GM19025 (cell line): ENCODE measurements at regions not wholly inside any gene's neighbourhood (a gene's known extent, or its start where the extent isn't known, plus 50 kb on each side); places are given as distances from the start of the nearest gene placed in this dataset.
"Not testable (repeated sequence)": the region's sequence is repeated elsewhere in the genome, so short reads cannot be mapped to it uniquely, and the experiment has no call there.

Experiments used
- ATAC-seq: cut with Tn5 transposase; IDR thresholded peaks from one replicate; pipeline ENCODE4 v1.9.1; 2021; ENCODE audit warnings: mild to moderate bottlenecking, low read depth, moderate library complexity; ENCODE audit not compliant: unreplicated experiment

GRCh38 chr19:27868007-27868406 is 1344.9 kb downstream of the UQCRFS1 start:
- no peak for ATAC-seq

- ATAC-seq: no peak
Observed at GRCh38 chr19:27865927-27866777, 1346.8 kb downstream of the UQCRFS1 start.

GRCh38 chr19:27861411-27861975 is 1351.5 kb downstream of the UQCRFS1 start:
- ATAC-seq: no peak

GRCh38 chr19:27860309-27860934 is 1352.5 kb downstream of the UQCRFS1 start:
- no peak for ATAC-seq

GRCh38 chr19:27859689-27860088 is 1353.3 kb downstream of the UQCRFS1 start:
- no peak for ATAC-seq

- ATAC-seq: no peak
Observed at GRCh38 chr19:27858981-27859581, 1353.9 kb downstream of the UQCRFS1 start.

GRCh38 chr19:27852931-27853330 is 1360.0 kb downstream of the UQCRFS1 start:
- not testable (repeated sequence) for ATAC-seq

GRCh38 chr19:27851543-27852060 is 1361.3 kb downstream of the UQCRFS1 start:
- no peak for ATAC-seq

- ATAC-seq: no peak
Observed at GRCh38 chr19:27851002-27851481, 1361.9 kb downstream of the UQCRFS1 start.

GRCh38 chr19:27846944-27847343 is 1366.0 kb downstream of the UQCRFS1 start:
- ATAC-seq: no peak

- no peak for ATAC-seq
Observed at GRCh38 chr19:27844261-27844660, 1368.7 kb downstream of the UQCRFS1 start.

GRCh38 chr19:27843861-27844260 is 1369.1 kb downstream of the UQCRFS1 start:
- ATAC-seq: no peak

GRCh38 chr19:27833031-27833430 is 1379.9 kb downstream of the UQCRFS1 start:
- ATAC-seq: no peak

GRCh38 chr19:27828829-27829228 is 1384.1 kb downstream of the UQCRFS1 start:
- no peak for ATAC-seq

- ATAC-seq: no peak
Observed at GRCh38 chr19:27824108-27824507, 1388.8 kb downstream of the UQCRFS1 start.

GRCh38 chr19:27822336-27822735 is 1390.6 kb downstream of the UQCRFS1 start:
- ATAC-seq: no peak

- no peak for ATAC-seq
Observed at GRCh38 chr19:27821418-27822018, 1391.4 kb downstream of the UQCRFS1 start.

GRCh38 chr19:27815985-27816384 is 1397.0 kb downstream of the UQCRFS1 start:
- ATAC-seq: no peak

- not testable (repeated sequence) for ATAC-seq
Observed at GRCh38 chr19:27814834-27815233, 1398.1 kb downstream of the UQCRFS1 start.

- ATAC-seq: not testable (repeated sequence)
Observed at GRCh38 chr19:27814274-27814673, 1398.7 kb downstream of the UQCRFS1 start.
